NB4 (cell line): ENCODE measurements at regions not wholly inside any gene's neighbourhood (a gene's known extent, or its start where the extent isn't known, plus 50 kb on each side); places are given as distances from the start of the nearest gene placed in this dataset.

Experiments used
- DNase-seq: peaks from one replicate; pipeline ENCODE4 v3.0.0; 2010; ENCODE audit warnings: low read depth
- H3K4me3 ChIP-seq: one replicate; pipeline ENCODE4 v1.5.1; 2011; ENCODE audit warnings: mild to moderate bottlenecking, low read depth, low read length, moderate library complexity
- MYC ChIP-seq: IDR thresholded peaks from 2 replicates; pipeline ENCODE4 v1.6.1; 2011; ENCODE audit warnings: low read depth, low read length
- POLR2A ChIP-seq: IDR thresholded peaks from 2 replicates; pipeline ENCODE4 v1.6.1; 2011; ENCODE audit warnings: mild to moderate bottlenecking; ENCODE audit not compliant: insufficient read length; ENCODE audit errors: extremely low read depth
- TF ChIP-seq, protein P1 (sequence below): IDR thresholded peaks from one replicate; pipeline ENCODE4 v1.5.1; 2012; ENCODE audit warnings: low read depth, low read length
- TF ChIP-seq, protein P2 (sequence below): IDR thresholded peaks from 2 replicates; pipeline ENCODE4 v1.6.1; 2011; ENCODE audit warnings: low read depth, low read length

DNA sequence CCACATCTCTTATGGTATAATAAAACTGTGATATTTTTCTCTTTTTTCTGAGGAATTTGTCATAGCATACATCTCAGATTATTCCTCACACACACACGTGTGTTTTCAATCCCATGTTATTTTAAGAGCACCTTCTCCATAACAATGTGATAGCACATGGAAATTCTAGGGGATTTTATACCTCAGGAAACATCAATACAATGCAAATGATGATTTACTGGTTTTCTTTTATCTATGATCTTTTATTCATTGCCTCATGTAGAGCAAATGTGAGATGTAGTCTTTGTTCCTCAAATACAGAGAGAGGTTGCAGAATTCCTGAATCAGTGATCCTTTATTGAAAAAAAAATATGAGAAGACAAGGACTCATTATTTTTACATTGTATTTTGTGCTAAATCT lies 128.3 kb upstream of the ROBO1 start:
- TF ChIP-seq POLR2A (no peak), MYC (no peak)
- TF ChIP-seq, protein P1, sequence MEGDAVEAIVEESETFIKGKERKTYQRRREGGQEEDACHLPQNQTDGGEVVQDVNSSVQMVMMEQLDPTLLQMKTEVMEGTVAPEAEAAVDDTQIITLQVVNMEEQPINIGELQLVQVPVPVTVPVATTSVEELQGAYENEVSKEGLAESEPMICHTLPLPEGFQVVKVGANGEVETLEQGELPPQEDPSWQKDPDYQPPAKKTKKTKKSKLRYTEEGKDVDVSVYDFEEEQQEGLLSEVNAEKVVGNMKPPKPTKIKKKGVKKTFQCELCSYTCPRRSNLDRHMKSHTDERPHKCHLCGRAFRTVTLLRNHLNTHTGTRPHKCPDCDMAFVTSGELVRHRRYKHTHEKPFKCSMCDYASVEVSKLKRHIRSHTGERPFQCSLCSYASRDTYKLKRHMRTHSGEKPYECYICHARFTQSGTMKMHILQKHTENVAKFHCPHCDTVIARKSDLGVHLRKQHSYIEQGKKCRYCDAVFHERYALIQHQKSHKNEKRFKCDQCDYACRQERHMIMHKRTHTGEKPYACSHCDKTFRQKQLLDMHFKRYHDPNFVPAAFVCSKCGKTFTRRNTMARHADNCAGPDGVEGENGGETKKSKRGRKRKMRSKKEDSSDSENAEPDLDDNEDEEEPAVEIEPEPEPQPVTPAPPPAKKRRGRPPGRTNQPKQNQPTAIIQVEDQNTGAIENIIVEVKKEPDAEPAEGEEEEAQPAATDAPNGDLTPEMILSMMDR, result no peak
- TF ChIP-seq, protein P2, sequence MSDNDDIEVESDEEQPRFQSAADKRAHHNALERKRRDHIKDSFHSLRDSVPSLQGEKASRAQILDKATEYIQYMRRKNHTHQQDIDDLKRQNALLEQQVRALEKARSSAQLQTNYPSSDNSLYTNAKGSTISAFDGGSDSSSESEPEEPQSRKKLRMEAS, result no peak
- DNase-seq, result no peak
- no peak overlapping the region for H3K4me3 ChIP-seq

DNA sequence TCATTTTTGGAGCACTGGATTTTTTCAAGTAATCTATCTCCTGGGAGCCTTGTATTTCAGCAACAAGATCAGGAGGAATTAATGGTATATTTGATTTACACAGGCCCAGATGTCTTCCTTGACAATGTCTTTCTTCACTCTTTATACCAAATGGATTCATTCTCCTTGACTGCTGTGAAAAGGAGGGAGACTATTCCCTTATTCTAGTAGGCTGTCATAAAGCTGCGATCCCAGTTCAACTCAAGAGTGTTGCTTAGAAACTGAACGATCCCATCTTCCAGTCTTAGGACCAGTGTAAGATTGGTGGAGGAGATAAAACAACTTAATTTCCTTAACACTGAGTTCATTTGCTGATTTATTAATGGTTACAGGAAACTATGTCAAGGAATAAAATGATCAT lies 119.4 kb upstream of the ROBO1 start:
- H3K4me3 ChIP-seq, result no peak overlapping the region
- TF ChIP-seq, protein P2, result no peak
- TF ChIP-seq, protein P1, result no peak
- TF ChIP-seq MYC (no peak), POLR2A (no peak)
- DNase-seq, result no peak

DNA sequence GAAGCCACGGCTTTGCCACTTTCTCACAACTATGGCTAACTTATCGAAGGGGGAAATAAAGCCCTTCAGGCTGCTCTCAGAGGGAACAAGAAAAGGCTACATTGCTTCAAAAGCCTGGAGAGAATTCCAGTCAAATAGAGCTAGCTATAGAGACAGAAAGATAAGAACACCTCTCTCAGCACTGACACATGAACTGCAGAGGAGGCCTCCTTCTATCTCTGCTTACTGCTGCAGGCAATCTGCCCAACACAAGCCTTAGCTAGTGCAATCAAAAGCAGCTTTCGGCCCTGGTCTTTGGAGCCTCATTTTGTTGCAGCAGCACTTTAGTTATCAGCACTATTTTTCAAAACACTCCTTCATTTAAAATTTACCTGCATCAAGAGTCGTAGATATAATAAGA lies 118.4 kb upstream of the ROBO1 start:
- no peak overlapping the region for H3K4me3 ChIP-seq
- DNase-seq, result no peak
- TF ChIP-seq MYC, result no peak
- TF ChIP-seq POLR2A, result no peak
- TF ChIP-seq, protein P1, result no peak
- TF ChIP-seq, protein P2, result no peak

DNA sequence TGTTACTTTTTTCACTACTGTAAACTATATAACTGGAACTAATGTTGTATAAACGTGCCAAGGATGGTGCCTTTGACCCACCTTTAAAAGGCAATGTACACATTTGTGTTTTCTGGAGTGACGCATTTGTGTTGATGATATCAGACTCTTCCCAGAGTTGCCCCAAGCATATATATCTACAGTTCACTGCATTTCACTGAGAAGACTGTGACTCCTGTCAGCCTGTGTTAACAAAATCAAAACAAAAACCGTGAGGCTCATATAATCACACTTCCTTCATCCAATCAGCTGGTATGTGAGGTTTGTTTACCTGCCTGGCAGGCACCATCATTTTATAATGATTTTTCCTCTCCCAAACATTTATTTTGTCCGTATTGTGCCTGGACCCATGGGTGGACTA lies 117.6 kb upstream of the ROBO1 start:
- H3K4me3 ChIP-seq, result no peak overlapping the region
- TF ChIP-seq, protein P2, result no peak
- TF ChIP-seq, protein P1, result no peak
- TF ChIP-seq POLR2A (no peak), MYC (no peak)
- DNase-seq, result no peak

DNA sequence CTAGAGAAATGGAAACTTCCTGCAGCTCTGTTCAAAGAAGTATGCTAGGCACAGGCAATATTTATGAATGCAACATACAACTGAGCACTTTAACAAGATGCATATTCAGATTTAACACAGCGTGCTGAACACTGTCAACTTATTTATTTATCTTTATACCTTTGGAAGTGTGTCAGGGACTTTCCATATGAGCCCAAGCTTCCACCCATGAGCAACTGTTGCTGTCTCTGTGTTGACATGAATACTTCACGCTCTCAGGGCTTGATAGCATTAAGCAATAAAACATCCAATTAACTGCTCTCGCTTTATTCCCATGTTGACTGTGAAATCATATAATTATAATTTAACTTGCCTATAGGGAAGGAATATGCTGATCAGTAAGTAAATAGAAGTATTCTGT lies 116.6 kb upstream of the ROBO1 start:
- no peak overlapping the region for H3K4me3 ChIP-seq
- TF ChIP-seq, protein P2, result no peak
- TF ChIP-seq POLR2A, result no peak
- TF ChIP-seq MYC, result no peak
- TF ChIP-seq, protein P1, result no peak
- no peak for DNase-seq

DNA sequence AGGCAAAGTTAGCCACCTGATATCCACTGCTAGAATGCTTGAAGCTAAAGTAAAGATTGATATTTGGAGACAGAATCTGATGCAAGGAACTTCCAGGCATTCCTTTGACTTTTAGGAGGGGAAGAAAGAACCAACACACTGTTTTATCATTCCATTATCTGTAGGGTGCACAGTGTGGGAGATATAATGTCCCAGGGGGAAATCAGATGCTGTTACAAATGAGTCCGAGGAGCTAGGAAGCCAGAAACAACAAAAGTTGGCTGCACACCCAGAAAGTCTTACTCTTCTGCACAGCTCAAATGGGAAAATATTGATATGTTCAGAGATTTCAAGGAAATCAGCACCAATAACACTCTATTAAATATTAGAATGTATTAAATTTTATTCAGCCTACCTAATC lies 113.6 kb upstream of the ROBO1 start:
- no peak for DNase-seq
- TF ChIP-seq, protein P1, result no peak
- TF ChIP-seq, protein P2, result no peak
- TF ChIP-seq POLR2A, result no peak
- no peak for TF ChIP-seq MYC
- no peak overlapping the region for H3K4me3 ChIP-seq
